NT2/D1 (cell line): ENCODE measurements at regions not wholly inside any gene's neighbourhood (a gene's known extent, or its start where the extent isn't known, plus 50 kb on each side); places are given as distances from the start of the nearest gene placed in this dataset.

Source experiments
- SUZ12 ChIP-seq: IDR thresholded peaks from 2 replicates; pipeline ENCODE4 v1.6.1; 2011; ENCODE audit not compliant: insufficient read length, insufficient read depth; ENCODE audit errors: extremely low read depth
- YY1 ChIP-seq: IDR thresholded peaks from 2 replicates; pipeline ENCODE4 v1.6.1; 2011; ENCODE audit not compliant: insufficient read length, insufficient read depth
- ZNF274 ChIP-seq: IDR thresholded peaks from 2 replicates; pipeline ENCODE4 v1.6.1; 2011; ENCODE audit warnings: mild to moderate bottlenecking, low read depth, low read length

DNA sequence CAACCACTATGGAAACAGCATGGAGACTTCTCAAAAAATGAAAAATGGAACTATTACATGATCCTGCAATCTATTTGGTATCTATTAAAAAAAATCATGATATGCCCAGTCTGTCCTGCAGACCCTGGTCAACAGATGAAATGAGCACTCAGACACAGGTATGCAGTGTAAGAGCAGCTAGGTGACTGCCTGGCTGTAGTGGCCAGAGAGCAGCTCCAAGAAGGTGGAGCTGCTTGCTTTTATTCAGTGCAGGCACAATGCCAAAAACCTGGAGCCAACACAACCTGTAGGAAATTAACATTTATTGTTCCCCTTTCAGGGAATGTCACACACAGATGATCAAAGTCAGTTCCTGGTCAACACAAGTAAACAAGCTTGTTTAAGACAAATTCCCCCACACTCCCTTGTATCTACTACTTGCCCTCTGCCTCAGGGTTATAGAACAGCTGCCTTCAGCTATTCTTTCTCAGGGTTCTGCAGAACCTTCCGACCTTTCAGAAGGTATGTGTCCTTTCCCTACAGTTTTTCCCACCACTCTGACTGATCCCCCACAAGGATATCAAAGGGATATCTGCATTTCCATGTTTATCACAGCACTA, 933.7 kb upstream of the SLITRK5 start:
- TF ChIP-seq ZNF274 (no peak), YY1 (no peak), SUZ12 (no peak)
